HEK293 (cell line): ENCODE measurements at regions not wholly inside any gene's neighbourhood (a gene's known extent, or its start where the extent isn't known, plus 50 kb on each side); places are given as distances from the start of the nearest gene placed in this dataset.

ENCODE experiments used
- HIC1 ChIP-seq: fragments of 450-650 bp; formaldehyde crosslinking; IDR thresholded peaks from 2 replicates; pipeline ENCODE4 v1.5.1; 2016; ENCODE audit warnings: missing biosample characterization, missing genetic modification characterization
- ZNF239 ChIP-seq: fragments of 450-650 bp; formaldehyde crosslinking; IDR thresholded peaks from 2 replicates; pipeline ENCODE4 v1.5.1; 2016; ENCODE audit warnings: missing biosample characterization, missing genetic modification characterization
- TF ChIP-seq, protein P1 (sequence below): fragments of 450-650 bp; formaldehyde crosslinking; IDR thresholded peaks from 2 replicates; pipeline ENCODE4 v1.5.1; 2016; ENCODE audit warnings: missing biosample characterization, missing genetic modification characterization, borderline replicate concordance

- TF ChIP-seq, protein P1, sequence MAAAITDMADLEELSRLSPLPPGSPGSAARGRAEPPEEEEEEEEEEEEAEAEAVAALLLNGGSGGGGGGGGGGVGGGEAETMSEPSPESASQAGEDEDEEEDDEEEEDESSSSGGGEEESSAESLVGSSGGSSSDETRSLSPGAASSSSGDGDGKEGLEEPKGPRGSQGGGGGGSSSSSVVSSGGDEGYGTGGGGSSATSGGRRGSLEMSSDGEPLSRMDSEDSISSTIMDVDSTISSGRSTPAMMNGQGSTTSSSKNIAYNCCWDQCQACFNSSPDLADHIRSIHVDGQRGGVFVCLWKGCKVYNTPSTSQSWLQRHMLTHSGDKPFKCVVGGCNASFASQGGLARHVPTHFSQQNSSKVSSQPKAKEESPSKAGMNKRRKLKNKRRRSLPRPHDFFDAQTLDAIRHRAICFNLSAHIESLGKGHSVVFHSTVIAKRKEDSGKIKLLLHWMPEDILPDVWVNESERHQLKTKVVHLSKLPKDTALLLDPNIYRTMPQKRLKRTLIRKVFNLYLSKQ (tag by site-specific recombination), result no peak
- TF ChIP-seq HIC1, result no peak
- no peak for TF ChIP-seq ZNF239 (tag by site-specific recombination)
Observed at GRCh38 chr11:62068730-62069129, 55.1 kb upstream of the INCENP start.
